SU-DHL-6 (cell line): ENCODE measurements at regions not wholly inside any gene's neighbourhood (a gene's known extent, or its start where the extent isn't known, plus 50 kb on each side); places are given as distances from the start of the nearest gene placed in this dataset.

ENCODE experiments used
- H2AFZ ChIP-seq: fragments of 200-600 bp; sonication (generic); 2 replicates; pipeline ENCODE4 v1.6.1; 2014; ENCODE audit warnings: low read depth, mild to moderate bottlenecking, moderate library complexity, mixed read lengths, antibody characterized with exemption, low read length; ENCODE audit not compliant: severe bottlenecking
- H3F3A ChIP-seq: fragments of 200-600 bp; shearing (Covaris generic); 2 replicates; pipeline ENCODE4 v1.6.0; 2016; ENCODE audit warnings: antibody characterized with exemption, mild to moderate bottlenecking; ENCODE audit not compliant: insufficient read depth
- H3K27ac ChIP-seq: fragments of 200-600 bp; sonication (generic); 2 replicates; pipeline ENCODE4 v1.5.1; 2016; ENCODE audit warnings: low read depth, mild to moderate bottlenecking, low read length, moderate library complexity, mixed read lengths
- H3K27me3 ChIP-seq: fragments of 200-600 bp; sonication (generic), shearing (Covaris generic); 2 replicates; pipeline ENCODE4 v1.6.0; 2014; ENCODE audit warnings: mild to moderate bottlenecking, low read length
- H3K36me3 ChIP-seq: fragments of 200-600 bp; sonication (generic); 2 replicates; pipeline ENCODE4 v1.6.1; 2014; ENCODE audit warnings: mild to moderate bottlenecking, low read length, mixed read lengths
- H3K4me2 ChIP-seq: fragments of 300-600, 200-600 bp; shearing (Covaris generic), sonication (generic); 2 replicates; pipeline ENCODE4 v1.6.0; 2014; ENCODE audit warnings: low read length, low read depth, mild to moderate bottlenecking; ENCODE audit not compliant: poor library complexity, severe bottlenecking
- H3K4me3 ChIP-seq: fragments of 200-600 bp; sonication (generic); 2 replicates; pipeline ENCODE4 v1.5.1; 2014; ENCODE audit warnings: antibody characterized with exemption, low read length, mild to moderate bottlenecking, mixed read lengths; ENCODE audit not compliant: insufficient read depth, poor library complexity, severe bottlenecking
- H3K79me2 ChIP-seq: fragments of 200-600 bp; sonication (generic); 2 replicates; pipeline ENCODE4 v1.6.1; 2014; ENCODE audit warnings: mild to moderate bottlenecking, low read length, moderate library complexity; ENCODE audit not compliant: insufficient read depth
- H3K9ac ChIP-seq: fragments of 200-600 bp; sonication (generic); 2 replicates; pipeline ENCODE4 v1.7.0; 2014; ENCODE audit warnings: mild to moderate bottlenecking, low read length
- H3K9me2 ChIP-seq: fragments of 200-600 bp; sonication (generic); replicated peaks from 2 replicates; pipeline ENCODE4 v1.6.1; 2014; ENCODE audit warnings: low read length; ENCODE audit not compliant: insufficient read depth
- H3K9me3 ChIP-seq: fragments of 200-600 bp; sonication (generic); 2 replicates; pipeline ENCODE4 v1.6.1; 2014; ENCODE audit warnings: low read length, mixed read lengths; ENCODE audit not compliant: insufficient read depth
- H4K20me1 ChIP-seq: fragments of 200-600 bp; sonication (generic); 2 replicates; pipeline ENCODE4 v1.6.1; 2014; ENCODE audit warnings: low read depth, mild to moderate bottlenecking, antibody characterized with exemption, low read length, moderate library complexity, mixed read lengths
- EZH2phosphoT487 ChIP-seq: fragments of 200-600 bp; sonication (generic), shearing (Covaris generic); conservative IDR thresholded peaks from 2 replicates; pipeline ENCODE4 v1.6.1; 2018; ENCODE audit warnings: mild to moderate bottlenecking, antibody characterized with exemption, low read length, moderate library complexity, mixed read lengths
- TF ChIP-seq, protein P1 (sequence below): fragments of 200-600 bp; sonication (generic); IDR thresholded peaks from one replicate; pipeline ENCODE4 v1.5.1; 2017; ENCODE audit warnings: antibody characterized with exemption, mild to moderate bottlenecking, low read length, moderate library complexity; ENCODE audit not compliant: insufficient read depth, poor library complexity, severe bottlenecking

GRCh38 chr13:81480634-81481033 is 1139.7 kb upstream of the SPRY2 start:
- Histone ChIP-seq H3K36me3 (no peaks in the 10 kb centered on the region), H3K9ac (no peak overlapping the region), H3K79me2 (no peaks in the 10 kb centered on the region), H3K9me3 (no peaks in the 10 kb centered on the region), H3F3A (no peaks in the 10 kb centered on the region), H4K20me1 (no peaks in the 10 kb centered on the region), H3K9me2 (no peaks in the 10 kb centered on the region), H3K4me2 (no peak overlapping the region), H3K4me3 (no peak overlapping the region), H3K27ac (no peak overlapping the region), H2AFZ (no peak overlapping the region), H3K27me3 (no peaks in the 10 kb centered on the region)
- TF ChIP-seq, protein P1, sequence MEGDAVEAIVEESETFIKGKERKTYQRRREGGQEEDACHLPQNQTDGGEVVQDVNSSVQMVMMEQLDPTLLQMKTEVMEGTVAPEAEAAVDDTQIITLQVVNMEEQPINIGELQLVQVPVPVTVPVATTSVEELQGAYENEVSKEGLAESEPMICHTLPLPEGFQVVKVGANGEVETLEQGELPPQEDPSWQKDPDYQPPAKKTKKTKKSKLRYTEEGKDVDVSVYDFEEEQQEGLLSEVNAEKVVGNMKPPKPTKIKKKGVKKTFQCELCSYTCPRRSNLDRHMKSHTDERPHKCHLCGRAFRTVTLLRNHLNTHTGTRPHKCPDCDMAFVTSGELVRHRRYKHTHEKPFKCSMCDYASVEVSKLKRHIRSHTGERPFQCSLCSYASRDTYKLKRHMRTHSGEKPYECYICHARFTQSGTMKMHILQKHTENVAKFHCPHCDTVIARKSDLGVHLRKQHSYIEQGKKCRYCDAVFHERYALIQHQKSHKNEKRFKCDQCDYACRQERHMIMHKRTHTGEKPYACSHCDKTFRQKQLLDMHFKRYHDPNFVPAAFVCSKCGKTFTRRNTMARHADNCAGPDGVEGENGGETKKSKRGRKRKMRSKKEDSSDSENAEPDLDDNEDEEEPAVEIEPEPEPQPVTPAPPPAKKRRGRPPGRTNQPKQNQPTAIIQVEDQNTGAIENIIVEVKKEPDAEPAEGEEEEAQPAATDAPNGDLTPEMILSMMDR, result no peak
- TF ChIP-seq EZH2phosphoT487, result no peak

- no peak overlapping the region for H3K4me3 ChIP-seq
- no peaks in the 10 kb centered on the region for H3K79me2 ChIP-seq
- H3K36me3 ChIP-seq, result no peaks in the 10 kb centered on the region
- H3K4me2 ChIP-seq, result no peak overlapping the region
- H3K9me3 ChIP-seq, result no peaks in the 10 kb centered on the region
- H3K27ac ChIP-seq, result no peak overlapping the region
- H3F3A ChIP-seq, result no peaks in the 10 kb centered on the region
- no peaks in the 10 kb centered on the region for H3K27me3 ChIP-seq
- H3K9me2 ChIP-seq, result no peaks in the 10 kb centered on the region
- no peaks in the 10 kb centered on the region for H4K20me1 ChIP-seq
- no peak overlapping the region for H2AFZ ChIP-seq
- H3K9ac ChIP-seq, result no peak overlapping the region
- TF ChIP-seq, protein P1, result no peak
Observed at GRCh38 chr13:81473366-81473899, 1132.5 kb upstream of the SPRY2 start.

GRCh38 chr13:81458170-81458569 is 1117.2 kb upstream of the SPRY2 start:
- no peaks in the 10 kb centered on the region for H3K79me2 ChIP-seq
- no peak overlapping the region for H3K27ac ChIP-seq
- H4K20me1 ChIP-seq, result no peaks in the 10 kb centered on the region
- no peak overlapping the region for H2AFZ ChIP-seq
- no peaks in the 10 kb centered on the region for H3K36me3 ChIP-seq
- H3F3A ChIP-seq, result no peaks in the 10 kb centered on the region
- no peaks in the 10 kb centered on the region for H3K9me3 ChIP-seq
- H3K4me3 ChIP-seq, result no peak overlapping the region
- H3K9me2 ChIP-seq, result no peaks in the 10 kb centered on the region
- no peak for TF ChIP-seq EZH2phosphoT487
- TF ChIP-seq, protein P1, result no peak
- no peak overlapping the region for H3K4me2 ChIP-seq
- no peak overlapping the region for H3K9ac ChIP-seq
- H3K27me3 ChIP-seq, result no peaks in the 10 kb centered on the region
